Epithelial cell of proximal tubule (primary cell): ENCODE measurements at regions not wholly inside any gene's neighbourhood (a gene's known extent, or its start where the extent isn't known, plus 50 kb on each side); places are given as distances from the start of the nearest gene placed in this dataset.

Experiments
- DNase-seq: peaks from one replicate; pipeline ENCODE4 v3.0.0-alpha.2; 2011; ENCODE audit warnings: low read depth
- H3K4me3 ChIP-seq: 2 replicates; pipeline ENCODE4 v1.5.1; 2011; ENCODE audit warnings: low read depth, mild to moderate bottlenecking, low read length
- TF ChIP-seq, protein P1 (sequence below): conservative IDR thresholded peaks from 2 replicates; pipeline ENCODE4 v1.5.1; 2012; ENCODE audit warnings: low read depth, mild to moderate bottlenecking, low read length

DNA sequence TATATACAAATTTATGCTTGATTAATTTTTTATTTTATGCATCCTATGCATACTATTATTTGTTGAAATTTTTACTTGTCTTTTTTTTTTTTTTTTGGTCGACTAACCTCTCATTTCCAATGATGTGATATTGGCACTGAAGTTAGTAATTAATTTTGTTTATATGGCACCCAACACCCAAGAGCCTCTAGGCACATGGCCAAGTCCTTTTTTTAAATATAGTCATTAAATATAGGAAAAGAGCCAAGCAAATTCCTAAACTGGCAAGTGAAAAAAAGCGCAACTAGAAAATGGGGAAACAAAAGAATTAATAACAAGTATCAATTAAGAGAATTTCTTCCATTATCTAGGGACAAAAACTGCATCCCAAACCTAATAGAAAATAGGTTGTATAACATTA, 85.5 kb upstream of the HS3ST5 start:
- TF ChIP-seq, protein P1, sequence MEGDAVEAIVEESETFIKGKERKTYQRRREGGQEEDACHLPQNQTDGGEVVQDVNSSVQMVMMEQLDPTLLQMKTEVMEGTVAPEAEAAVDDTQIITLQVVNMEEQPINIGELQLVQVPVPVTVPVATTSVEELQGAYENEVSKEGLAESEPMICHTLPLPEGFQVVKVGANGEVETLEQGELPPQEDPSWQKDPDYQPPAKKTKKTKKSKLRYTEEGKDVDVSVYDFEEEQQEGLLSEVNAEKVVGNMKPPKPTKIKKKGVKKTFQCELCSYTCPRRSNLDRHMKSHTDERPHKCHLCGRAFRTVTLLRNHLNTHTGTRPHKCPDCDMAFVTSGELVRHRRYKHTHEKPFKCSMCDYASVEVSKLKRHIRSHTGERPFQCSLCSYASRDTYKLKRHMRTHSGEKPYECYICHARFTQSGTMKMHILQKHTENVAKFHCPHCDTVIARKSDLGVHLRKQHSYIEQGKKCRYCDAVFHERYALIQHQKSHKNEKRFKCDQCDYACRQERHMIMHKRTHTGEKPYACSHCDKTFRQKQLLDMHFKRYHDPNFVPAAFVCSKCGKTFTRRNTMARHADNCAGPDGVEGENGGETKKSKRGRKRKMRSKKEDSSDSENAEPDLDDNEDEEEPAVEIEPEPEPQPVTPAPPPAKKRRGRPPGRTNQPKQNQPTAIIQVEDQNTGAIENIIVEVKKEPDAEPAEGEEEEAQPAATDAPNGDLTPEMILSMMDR, result no peak
- no peak for DNase-seq
- no peak overlapping the region for H3K4me3 ChIP-seq

DNA sequence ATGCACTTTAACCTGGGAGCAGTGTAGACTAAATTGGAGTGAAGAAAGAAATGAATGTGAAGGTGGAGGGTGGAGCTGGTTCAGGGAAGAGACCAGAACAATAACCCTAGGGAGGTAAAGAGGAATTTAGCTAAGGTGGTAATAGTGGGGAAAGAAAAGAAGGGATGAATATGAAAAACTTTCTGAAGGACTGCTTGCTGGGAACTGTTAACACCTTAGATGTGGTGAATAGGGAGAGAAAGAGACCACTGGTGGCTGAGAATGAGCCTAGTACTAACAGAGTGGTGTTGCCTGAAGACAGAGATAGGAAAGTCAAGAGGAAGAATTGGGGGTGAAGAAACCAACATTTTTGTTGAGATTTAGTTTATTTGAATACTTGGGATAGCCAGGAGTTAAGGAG, 78.4 kb upstream of the HS3ST5 start:
- TF ChIP-seq, protein P1, result no peak
- H3K4me3 ChIP-seq, result no peak overlapping the region
- no peak for DNase-seq

DNA sequence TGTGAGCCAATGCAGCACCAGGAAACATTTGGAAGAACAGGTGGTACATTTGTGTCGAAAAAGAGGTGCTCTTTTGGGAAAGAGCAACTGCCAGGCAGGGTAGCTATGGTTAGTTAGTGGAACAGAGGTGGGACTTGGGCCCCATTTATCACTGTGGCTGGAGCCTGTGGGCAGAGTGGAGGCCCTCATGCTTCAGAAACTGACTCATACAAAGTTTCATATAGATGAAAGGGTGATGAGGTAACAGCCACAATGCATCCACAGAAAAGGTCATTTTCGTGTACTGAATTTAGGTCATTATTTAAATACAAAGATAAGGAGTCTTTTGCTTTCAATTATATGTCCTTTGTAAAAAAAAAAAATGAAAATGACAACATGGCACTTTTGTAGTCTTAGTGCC, 76.4 kb upstream of the HS3ST5 start:
- TF ChIP-seq, protein P1, result no peak
- no peak for DNase-seq
- H3K4me3 ChIP-seq, result no peak overlapping the region

DNA sequence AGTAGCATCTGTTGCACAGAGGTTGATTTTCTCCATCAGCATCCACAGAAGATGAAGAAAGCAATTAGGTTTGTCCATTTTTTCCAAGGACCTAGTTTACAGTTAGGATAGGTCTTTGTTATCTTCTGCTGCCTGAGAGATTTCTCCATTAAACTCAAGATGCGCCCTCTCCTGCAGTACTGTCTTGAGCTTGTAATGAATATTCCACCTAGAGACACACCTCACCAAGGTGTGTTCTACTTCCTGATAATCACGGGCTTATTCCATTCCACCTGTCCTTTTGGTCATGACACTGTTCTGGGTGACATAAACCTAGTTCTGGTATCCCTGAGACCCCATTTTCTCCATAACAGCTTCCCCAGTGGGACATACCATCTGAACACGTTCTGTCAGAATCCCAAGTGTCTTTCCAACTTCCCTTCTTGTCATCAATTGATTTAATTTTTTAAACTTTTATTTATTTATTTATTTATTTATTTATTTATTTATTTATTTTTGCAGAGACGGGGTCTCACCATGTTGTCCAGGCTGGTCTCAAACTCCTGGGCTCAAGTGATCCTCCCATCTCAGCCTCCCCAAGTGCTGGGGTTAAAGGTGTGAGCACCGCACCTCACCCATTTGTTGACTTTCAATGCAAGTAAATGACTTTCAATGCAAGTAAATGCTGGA, 75.6 kb upstream of the HS3ST5 start:
- DNase-seq, result no peak
- H3K4me3 ChIP-seq, result no peak overlapping the region
- TF ChIP-seq, protein P1, result no peak

DNA sequence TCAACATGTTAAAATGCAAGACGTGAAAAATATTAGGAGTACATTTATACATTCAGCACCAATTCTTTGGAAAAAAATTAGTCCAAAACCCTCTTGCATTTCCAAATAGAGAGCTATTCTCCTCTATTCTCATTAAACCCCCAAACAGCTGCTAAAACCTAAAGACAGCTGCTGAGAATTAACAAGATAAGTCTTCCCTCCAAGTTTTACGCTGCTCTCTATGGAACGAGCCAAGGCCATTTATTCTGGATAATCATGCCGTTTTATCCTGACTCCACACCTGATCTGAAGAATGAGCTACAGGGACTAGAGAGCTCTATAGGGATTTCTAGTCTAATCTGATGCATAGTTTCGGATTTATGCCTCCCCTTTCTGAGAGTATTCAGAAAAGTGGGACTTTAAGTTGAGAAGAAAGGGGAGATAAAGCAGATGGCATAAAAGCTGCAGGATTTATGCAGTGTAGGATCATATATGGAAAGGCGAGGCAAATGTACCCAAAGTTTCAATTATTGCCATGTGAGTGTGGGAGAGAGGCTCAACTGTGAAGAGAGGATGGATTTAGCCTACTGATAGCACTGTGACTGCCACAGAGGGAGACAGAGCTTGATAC, 64.7 kb upstream of the HS3ST5 start:
- TF ChIP-seq, protein P1, result no peak
- no peak overlapping the region for H3K4me3 ChIP-seq
- no peak for DNase-seq

DNA sequence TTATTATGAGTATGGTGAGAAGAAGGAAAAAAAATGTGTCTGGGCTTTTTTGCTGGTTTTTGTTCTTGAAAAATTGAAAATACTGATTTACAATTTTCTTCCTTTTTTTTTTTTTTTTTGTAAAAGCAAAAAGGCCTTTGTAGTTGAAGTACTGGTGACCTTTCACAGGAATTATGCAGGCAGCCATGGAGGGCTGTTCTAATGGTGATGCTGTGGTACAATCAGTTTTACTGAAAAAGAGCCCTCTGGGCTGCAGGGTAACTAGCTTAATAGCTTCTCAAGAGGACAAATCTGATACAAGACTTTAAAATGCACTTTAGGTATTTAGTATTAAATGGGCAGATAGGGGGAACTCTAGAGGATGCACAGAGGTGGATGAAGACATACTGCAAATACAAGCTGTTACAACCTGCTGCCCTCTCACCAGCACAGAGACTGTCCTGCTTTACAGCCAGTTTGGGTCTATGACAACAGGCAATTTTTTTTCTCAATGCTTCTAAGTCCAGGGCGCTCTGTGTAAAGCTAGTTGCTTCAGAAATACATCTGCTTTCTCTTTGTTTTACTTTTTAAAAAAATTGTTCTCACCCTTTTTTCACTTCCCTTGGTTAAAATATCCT, 61.6 kb upstream of the HS3ST5 start:
- TF ChIP-seq, protein P1, result no peak
- no peak overlapping the region for H3K4me3 ChIP-seq
- DNase-seq, result no peak

DNA sequence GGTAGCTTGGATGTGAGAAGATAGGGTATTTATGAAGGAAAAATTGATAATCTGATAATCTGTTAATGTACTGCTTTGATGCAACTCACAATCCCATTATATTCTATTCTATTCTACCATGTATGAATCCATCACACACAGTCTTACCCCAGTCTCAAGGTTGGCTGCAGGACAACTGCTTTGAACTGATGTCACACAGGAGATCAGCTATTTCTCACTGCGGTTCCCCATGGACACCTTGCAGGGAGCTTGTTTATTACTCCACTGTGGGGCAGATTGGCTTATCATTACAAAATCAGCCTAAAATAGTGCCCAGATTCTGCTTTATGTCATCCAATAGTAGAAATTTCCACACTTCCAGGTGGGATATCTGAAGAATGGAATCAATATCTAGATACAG, 61.0 kb upstream of the HS3ST5 start:
- no peak overlapping the region for H3K4me3 ChIP-seq
- TF ChIP-seq, protein P1, result no peak
- no peak for DNase-seq
